Activated T-cell treated with anti-CD3 and anti-CD28 coated beads for 48 hours (primary cell): ENCODE measurements at regions not wholly inside any gene's neighbourhood (a gene's known extent, or its start where the extent isn't known, plus 50 kb on each side); places are given as distances from the start of the nearest gene placed in this dataset.

ENCODE experiments used
- DNase-seq: peaks from one replicate; pipeline ENCODE4 v3.0.0-alpha.2; 2020; ENCODE audit warnings: low read depth

DNA sequence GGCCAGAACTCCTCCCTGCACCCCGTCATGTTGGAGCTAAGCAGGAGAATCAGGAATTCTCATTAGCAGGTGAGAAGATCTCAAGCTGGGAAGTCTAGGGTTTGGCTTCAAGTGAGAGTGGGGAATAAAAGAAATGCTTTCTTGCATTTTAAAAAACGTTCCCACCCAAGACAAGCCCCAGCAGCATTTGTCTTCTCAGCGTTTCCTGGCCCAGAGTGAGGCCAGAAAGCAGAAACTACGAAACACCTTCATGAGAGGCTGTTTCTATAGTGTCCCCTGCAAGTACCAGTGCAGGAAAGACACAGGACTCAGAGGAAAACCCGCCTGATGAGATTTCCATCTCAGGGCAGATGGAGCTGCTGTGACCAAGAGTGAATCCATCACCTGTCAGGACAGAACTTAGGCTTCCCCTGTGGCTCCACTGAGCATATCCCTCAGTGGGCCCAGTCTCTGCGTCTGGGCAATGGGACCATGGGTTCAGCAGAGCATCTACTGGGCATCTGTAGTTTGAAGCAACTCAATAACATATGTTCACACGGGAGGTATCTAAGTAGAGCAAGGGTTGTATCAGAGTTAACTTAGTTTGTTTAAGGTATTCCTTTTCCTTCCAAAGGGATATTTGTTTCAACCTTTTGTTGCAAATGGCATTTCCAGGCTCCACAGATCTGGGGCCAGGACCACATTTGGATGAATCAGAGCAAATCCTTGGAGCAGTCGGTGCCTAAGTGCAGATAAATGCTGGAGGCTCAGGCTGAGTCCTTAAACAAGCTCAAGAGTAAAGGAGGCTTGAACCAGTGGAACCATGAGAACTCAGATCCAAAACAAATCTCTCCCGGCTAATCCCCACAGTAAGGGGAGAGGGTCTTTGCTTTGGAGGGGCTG is 548.3 kb downstream of the MIAT start:
- no peak for DNase-seq

GRCh38 chr22:27206374-27207133 is 549.2 kb downstream of the MIAT start:
- DNase-seq: no peak

DNA sequence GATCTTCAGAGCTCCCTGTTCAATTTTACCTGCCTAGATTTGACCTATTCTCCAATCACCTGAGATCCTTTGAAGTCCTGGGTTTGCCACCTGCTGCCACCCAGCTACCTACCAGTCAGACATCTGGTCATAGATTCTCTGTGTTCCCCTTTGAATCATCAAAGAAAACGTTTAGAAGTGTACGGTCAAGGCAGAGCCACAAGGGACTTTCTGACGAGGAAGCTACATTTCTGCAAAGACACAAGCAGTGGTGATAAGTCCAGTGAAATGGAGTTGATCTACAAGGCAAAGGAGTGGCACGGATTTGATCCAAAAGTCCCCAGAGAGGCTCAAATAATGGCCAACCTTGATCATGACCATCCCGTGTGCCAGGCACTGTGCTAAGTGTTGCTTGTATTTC is 549.9 kb downstream of the MIAT start:
- no peak for DNase-seq

DNA sequence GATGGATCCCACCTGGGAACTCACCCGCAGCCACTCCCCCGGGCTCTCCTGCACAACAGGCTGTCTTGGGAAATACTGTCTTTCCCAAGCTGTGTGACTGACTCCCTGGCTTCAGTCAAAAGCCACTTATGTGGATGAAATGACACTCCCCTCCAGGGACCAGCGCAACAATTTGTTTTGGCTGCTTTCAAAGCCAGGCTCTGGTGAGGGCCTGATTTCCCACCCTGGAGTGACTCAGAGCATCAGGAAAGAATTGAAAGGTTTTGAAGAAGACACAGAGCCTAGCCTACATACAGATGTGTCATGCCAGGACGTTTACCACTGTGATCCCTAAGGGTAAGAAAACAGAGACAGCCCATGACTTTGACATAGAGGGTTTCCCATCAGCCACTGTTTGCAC is 550.5 kb downstream of the MIAT start:
- no peak for DNase-seq

DNA sequence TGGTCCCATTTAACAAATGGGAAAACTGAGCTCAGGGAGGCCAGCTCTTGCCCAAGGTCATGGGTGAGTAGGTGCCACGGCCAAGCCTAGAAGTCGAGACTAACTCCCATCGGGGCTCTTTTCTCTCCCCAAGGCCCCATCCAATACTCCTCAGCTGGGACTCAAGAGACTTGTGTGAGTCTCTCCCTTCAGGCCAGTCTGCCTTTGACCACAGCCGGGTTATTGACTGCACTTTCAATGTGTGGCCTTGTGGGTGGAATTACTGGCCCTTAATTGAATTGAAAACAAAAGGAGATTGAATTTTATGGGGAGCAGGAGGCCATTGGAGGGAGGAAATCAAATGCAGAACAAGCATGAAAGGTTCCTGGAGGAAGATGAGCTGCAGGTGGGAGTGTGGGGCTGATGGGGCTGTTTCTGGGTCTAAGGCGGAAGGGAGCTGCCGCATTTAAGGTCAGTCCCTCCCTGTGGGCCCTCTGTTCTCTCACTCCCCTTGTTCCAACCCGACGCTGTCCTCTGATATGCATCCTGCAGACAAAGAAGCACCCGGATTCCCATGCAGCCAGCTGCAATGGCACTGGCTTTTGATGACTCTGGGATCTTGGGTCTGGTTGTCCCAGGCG is 552.8 kb downstream of the MIAT start:
- DNase-seq: no peak

DNA sequence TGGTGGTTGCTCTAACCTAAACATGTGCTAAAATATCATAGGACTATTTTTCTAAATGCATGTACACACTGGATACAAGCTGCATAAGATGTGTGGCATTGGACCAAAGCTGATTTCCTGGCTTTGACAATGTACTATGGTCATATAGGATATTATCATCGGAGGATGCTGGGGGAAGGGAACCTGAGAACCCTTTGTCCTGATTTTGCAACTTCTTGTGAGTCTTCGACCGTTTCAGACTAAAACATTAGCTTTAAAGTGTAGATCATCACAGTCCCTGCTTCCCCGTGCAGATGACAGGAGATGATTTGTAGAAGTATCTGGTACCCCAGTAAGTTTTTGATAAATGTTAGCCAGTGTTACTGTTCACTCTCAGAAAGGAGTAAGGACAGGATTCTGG is 554.7 kb downstream of the MIAT start:
- no peak for DNase-seq

DNA sequence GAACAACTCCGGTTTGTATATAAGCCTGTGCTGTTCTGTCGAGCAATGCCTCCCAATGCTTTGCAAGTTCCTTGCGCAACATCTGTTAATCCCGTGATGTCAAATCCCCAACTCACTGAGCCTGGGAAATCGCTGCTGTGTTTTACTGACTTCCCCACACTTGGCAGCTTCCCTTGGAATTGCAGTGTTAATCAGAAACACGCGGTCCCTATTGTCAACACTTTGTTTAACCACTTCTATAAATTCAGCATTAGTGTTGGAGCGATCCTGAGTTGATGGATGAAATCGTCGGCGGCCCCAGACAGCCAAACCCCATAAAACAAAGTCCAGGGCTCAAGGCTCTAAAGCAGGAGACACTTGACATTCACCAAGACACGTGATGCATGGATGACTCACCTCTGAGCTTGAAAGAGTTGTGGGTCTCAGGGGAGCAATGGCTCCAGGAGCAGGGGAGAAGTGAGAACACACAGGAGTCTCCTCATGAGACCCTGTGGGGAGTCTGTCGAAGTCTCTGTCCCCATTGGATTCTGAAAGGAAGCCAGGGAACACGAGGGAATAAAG is 555.3 kb downstream of the MIAT start:
- no peak for DNase-seq

DNA sequence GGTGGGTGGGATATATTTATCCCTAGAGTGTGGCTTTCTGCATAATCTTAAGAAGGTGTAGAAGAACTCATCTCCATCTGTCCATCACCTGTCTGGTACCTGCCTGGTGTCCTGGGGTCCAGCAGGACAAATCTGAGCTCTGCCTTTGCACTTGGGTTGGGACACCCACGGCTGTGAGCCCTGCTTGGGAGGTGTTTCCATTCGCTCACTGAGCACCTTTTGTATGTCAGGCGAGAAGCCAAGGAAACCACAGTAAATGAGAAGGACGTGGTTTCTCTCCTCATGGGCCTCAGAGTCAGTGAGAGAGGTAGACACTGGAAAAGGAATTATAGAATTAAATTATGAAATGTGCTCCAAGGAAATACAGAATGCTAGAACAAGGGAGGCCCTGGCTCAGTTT is 555.9 kb downstream of the MIAT start:
- no peak for DNase-seq

- no peak for DNase-seq
Observed at GRCh38 chr22:27213766-27214581, 556.6 kb downstream of the MIAT start.

- DNase-seq: no peak
Observed at GRCh38 chr22:27214691-27215090, 557.3 kb downstream of the MIAT start.

DNA sequence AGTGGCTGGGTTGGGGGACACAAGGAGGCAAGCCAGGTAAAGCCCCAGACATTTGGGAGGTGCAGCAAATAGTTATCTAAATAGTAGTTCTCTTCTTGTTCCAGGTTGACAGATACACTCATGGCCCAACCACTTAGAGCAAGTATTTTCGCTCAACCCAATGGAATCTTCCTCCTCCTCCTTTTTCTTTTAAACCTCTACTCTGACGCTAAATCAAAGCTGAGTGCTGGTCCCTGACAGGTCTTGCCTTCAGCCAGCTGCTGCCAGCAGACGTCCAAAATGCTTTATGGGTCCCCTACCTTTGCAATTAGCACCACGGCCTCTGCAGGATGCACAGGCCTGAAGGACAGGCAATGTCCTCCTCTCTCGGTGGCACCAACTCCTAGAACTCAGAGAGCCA is 558.5 kb downstream of the MIAT start:
- DNase-seq: no peak

DNA sequence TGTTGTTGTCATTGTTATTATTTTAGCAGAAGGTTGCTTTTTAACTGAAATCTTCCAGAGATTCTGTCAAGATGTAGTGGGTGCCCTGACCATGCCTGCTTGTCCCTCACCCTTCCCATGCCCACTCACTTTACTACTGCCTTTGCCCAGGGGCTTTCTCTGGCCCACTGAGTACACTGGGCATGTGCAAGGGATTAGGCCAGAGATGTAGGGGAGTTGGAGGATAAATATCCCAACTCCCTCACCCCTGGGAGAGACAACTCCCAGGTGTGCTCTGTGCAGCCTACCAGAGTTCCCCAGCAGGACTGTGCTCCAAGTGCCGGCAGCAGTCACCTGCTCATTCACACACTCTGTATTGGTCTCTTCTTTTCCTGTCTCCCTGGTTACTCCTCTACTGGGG is 559.1 kb downstream of the MIAT start:
- no peak for DNase-seq

DNA sequence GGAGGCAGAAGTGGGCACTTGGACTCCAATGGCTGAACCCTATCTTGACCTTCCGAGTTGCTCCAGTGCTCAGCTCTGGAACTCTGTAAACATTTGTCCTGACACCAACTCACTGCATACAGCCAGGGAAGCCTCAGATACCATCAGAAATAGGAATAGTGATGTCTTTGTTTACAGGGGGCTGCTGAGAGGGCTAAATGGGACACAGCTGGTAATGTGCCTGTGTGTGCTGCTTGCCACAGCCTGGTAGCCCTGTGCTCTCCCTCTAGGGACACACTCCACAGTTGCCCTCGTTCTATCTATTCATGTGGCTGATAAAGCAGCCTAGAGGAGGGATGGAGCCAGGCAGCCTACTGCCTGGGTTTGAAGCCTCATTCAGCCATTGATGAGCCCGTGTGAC is 559.8 kb downstream of the MIAT start:
- DNase-seq: no peak

DNA sequence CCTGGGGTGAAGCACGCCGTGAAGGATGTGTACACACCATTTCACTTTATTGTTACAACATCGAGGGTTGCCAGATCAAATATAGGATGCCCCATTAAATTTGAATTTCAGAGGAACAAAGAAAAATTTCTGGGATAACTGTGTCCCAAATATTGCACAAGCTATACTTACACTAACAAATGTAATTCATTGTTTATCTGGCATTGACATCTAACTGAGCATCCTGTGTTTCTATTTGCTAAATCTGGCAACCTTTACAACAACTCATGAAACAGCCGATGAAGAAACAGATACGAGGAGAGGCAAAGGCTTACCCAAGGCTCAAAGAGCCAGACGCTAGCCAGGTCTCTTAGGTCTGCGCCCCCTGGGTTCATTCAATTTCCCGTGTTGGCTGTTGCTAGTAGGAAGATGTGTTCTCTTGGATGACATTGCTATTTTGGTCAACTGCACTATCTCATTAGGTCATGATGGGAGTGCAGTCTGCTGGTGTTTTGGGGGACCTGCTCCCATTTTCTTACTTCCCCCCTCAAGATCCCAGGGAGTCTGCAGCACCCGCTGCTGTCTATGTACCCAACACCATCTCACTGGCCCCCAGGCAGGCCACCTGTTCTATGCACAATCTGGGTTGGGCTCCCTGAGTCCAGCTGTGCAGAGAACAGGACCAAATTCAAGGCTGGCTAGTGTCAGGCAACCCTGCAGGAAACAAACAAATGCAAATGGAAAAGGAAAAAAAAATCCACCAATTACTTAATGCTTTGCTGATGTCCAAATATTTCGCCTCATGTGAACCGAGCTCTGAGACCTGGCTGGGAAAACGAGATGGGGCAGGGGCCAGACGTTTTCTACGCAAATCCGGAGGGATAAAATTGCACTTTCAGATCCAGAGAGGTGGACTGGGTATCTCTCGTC is 560.9 kb downstream of the MIAT start:
- no peak for DNase-seq

DNA sequence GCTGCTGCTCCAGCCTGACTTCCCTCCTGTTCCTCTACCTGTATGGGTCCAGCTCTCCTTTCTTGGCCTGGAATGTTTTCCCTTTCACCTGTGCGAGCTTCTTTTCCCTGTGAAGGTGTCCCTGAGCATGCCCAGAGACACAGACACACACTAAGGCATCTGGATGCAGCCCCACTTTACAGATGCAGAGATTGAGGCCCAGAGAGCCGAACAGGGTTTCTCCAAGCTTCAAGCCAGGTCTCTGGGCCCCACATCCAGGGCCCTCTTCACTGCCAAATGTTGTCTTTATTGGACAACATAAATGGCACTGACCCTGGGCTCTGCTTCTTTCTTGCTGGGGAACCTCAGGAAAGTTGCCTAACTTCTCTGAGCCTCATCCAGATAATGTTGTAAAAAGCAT is 561.6 kb downstream of the MIAT start:
- no peak for DNase-seq

- DNase-seq: no peak
Observed at GRCh38 chr22:27220339-27220738, 563.0 kb downstream of the MIAT start.

DNA sequence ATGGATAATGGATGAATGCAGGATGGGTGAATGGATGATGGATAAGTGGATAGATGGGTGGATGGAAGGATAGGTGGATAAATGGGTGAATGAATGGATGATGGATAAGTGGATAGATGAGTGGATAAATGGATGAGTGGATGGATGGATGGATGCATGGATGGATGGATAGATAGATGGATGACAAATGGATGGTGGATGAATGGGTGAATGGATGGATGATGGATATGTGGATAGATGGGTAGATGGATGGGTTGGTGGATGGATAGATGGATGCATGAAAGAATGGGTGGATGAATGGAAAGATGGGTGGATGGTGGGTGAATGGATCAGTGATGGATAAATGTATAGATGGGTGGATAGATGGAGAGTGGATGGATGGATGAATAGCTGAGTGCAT is 564.8 kb downstream of the MIAT start:
- DNase-seq: no peak

DNA sequence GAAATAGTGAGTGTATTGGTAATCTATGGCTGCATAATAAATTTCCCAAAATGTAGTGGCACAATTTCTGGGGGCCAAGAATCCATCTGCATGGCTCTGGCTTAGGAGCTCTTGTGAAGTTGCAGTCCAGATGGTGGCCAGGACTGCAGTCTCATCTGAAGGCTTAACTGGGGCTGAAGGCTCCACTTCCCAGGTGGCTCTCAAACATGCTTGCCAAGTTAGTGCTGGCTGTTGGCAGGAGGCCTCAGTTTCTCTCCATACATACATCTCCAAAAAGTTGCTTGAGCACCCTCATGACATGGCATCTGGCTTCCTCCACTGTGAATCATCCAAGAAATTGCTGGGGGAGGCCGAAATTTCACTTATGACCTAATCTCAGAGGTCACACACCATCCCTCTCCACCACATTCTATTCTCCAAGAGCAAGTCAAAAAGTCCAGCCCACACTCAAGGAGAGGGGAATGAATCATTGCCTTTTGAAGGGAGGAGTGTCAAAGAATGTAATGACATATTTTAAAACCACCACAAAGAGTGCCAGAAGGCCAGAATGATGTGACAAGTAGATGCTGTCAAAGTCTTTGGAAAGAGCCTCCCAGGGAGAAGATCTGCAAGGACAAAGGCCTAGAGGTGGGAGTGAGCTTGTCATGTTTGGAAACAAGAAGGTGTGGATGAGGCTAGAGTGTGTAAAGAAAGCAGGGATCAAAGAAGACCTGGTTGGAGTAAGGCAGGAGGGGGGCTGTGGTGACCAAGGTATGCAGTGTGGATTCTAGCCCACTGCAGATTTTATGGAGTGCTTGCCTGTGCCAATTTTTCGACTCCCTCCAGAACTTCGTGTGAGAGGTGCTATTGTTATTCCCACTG is 566.2 kb downstream of the MIAT start:
- DNase-seq: no peak

DNA sequence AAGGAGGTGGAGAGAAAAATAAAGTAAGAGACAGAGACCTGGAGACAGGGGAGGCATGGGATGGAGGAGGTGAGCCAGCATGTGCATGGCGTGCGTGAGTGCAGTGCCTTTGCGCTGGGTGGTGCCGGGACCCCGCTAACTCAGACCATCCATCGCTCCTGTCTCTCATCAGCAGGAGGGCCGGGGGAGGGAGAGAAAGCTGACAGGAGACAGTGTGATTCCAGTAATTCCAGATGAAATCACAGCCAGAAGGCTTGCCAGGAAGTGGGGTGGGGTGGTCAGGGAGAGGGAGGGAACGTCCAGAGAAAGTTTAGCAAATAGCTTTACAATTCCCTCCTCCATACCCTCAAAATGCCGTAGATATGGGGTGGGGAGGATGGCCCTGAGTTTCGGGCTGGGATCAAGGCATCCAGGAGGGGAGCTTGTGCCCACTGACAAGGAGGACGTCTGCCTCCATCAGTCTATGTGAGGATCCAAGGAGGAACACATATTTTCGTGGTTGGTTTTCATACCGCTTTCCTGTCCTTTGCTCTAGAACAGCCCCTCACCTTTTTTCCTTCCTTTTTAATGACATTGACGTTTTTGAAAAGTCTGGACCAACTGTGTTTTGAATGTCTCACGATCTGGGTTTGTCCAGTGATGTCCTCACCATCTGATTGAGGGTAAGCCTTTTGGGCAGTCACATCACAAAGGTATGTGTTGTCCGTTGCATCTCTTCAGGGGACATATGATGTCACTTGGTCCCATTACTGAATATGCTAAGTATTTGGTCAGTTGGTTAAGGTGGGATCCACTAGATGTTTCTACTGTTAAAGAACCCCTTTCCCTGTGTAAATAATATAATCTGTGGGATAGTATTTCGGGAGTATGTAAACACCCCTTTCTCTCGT is 567.3 kb downstream of the MIAT start:
- DNase-seq: no peak
